WTC11 (cell line): ENCODE measurements at regions not wholly inside any gene's neighbourhood (a gene's known extent, or its start where the extent isn't known, plus 50 kb on each side); places are given as distances from the start of the nearest gene placed in this dataset.
"Not testable (repeated sequence)": the region's sequence is repeated elsewhere in the genome, so short reads cannot be mapped to it uniquely, and the experiment has no call there.

Experiments used
- ATAC-seq: fragments of 200-7000 bp; cut with Tn5 transposase; 2 replicates; pipeline ENCODE4 v1.10.0; 2021; ENCODE audit warnings: mild to moderate bottlenecking, moderate library complexity
- CTCF ChIA-PET: fragments of 300-600 bp; sonication (Branson Sonifier 250); formaldehyde crosslinking; loops from one replicate; lab custom pipeline; 2021; ENCODE audit warnings: antibody characterized with exemption; lab: Charles Lee
- POLR2A ChIA-PET: fragments of 350-600 bp; sonication (Branson Sonifier 250); formaldehyde crosslinking; loops from one replicate; lab custom pipeline; 2021; ENCODE audit warnings: antibody characterized with exemption; lab: Charles Lee
- DNase-seq: peaks from one replicate; pipeline ENCODE4 v3.0.0; 2021; ENCODE audit warnings: low spot score
- H3K27ac Mint-ChIP-seq: 2 replicates; pipeline ENCODE4 v1.8.0; 2021; ENCODE audit warnings: mixed read lengths
- H3K27me3 Mint-ChIP-seq: 2 replicates; pipeline ENCODE4 v1.8.0; 2021; ENCODE audit warnings: low read depth, mild to moderate bottlenecking, moderate library complexity, mixed read lengths
- H3K36me3 Mint-ChIP-seq: 2 replicates; pipeline ENCODE4 v1.8.0; 2021; ENCODE audit warnings: mixed read lengths
- H3K4me1 Mint-ChIP-seq: 2 replicates; pipeline ENCODE4 v1.8.0; 2022; ENCODE audit warnings: mixed read lengths
- H3K4me3 Mint-ChIP-seq: 2 replicates; pipeline ENCODE4 v1.8.0; 2021; ENCODE audit warnings: mild to moderate bottlenecking, moderate library complexity, mixed read lengths
- H3K9me3 Mint-ChIP-seq: 2 replicates; pipeline ENCODE4 v1.8.0; 2021; ENCODE audit warnings: mixed read lengths
- CREB1 ChIP-seq: sonication (generic); formaldehyde crosslinking; IDR thresholded peaks from 2 replicates; pipeline ENCODE4 v1.8.0; 2023; ENCODE audit warnings: mild to moderate bottlenecking, missing genetic modification reagents
- ELF4 ChIP-seq: sonication (generic); formaldehyde crosslinking; IDR thresholded peaks from 2 replicates; pipeline ENCODE4 v1.8.1; 2022; ENCODE audit warnings: low read depth, mild to moderate bottlenecking, moderate library complexity, missing genetic modification reagents
- FOXP1 ChIP-seq: sonication (generic); formaldehyde crosslinking; IDR thresholded peaks from 2 replicates; pipeline ENCODE4 v1.8.0; 2022; ENCODE audit warnings: missing genetic modification reagents, mild to moderate bottlenecking, moderate library complexity, borderline replicate concordance
- HMGA2 ChIP-seq: fragments of 250-450 bp; sonication (Bioruptor Pico); IDR thresholded peaks from 2 replicates; pipeline ENCODE4 v1.4.0; 2021; ENCODE audit warnings: mild to moderate bottlenecking, moderate library complexity
- HMGXB4 ChIP-seq: sonication (generic); formaldehyde crosslinking; IDR thresholded peaks from 2 replicates; pipeline ENCODE4 v1.8.1; 2023; ENCODE audit warnings: mild to moderate bottlenecking, moderate library complexity, missing genetic modification reagents
- IRF1 ChIP-seq: sonication (generic); formaldehyde crosslinking; IDR thresholded peaks from 2 replicates; pipeline ENCODE4 v1.8.0; 2023; ENCODE audit warnings: missing genetic modification reagents
- KAT7 ChIP-seq: sonication (generic); formaldehyde crosslinking; IDR thresholded peaks from 2 replicates; pipeline ENCODE4 v1.8.1; 2023; ENCODE audit warnings: missing genetic modification reagents, mild to moderate bottlenecking, borderline replicate concordance
- NFATC4 ChIP-seq: fragments of 250-450 bp; sonication (Bioruptor Pico); IDR thresholded peaks from 2 replicates; pipeline ENCODE4 v1.9.0; 2021; ENCODE audit warnings: mild to moderate bottlenecking
- NFE2L1 ChIP-seq: sonication (generic); formaldehyde crosslinking; IDR thresholded peaks from 2 replicates; pipeline ENCODE4 v1.8.1; 2023; ENCODE audit warnings: missing genetic modification reagents
- NR1H2 ChIP-seq: sonication (generic); formaldehyde crosslinking; IDR thresholded peaks from 2 replicates; pipeline ENCODE4 v1.9.0; 2021; ENCODE audit warnings: mild to moderate bottlenecking, moderate library complexity, missing genetic modification reagents
- SMAD3 ChIP-seq: sonication (generic); formaldehyde crosslinking; IDR thresholded peaks from 2 replicates; pipeline ENCODE4 v1.8.0; 2022; ENCODE audit warnings: missing genetic modification reagents, mild to moderate bottlenecking, borderline replicate concordance
- ZNF281 ChIP-seq: sonication (generic); formaldehyde crosslinking; IDR thresholded peaks from 2 replicates; pipeline ENCODE4 v1.8.0; 2023; ENCODE audit warnings: mild to moderate bottlenecking, missing genetic modification reagents
- ZNF416 ChIP-seq: fragments of 250-450 bp; sonication (Bioruptor Pico); IDR thresholded peaks from 2 replicates; pipeline ENCODE4 v1.9.0; 2021; ENCODE audit warnings: mild to moderate bottlenecking, inconsistent platforms
- ZNF512 ChIP-seq: sonication (generic); formaldehyde crosslinking; IDR thresholded peaks from 2 replicates; pipeline ENCODE4 v1.8.1; 2022; ENCODE audit warnings: missing genetic modification reagents, borderline replicate concordance
- TF ChIP-seq, protein P1 (sequence below): sonication (generic); formaldehyde crosslinking; IDR thresholded peaks from 2 replicates; pipeline ENCODE4 v1.8.1; 2022; ENCODE audit warnings: mild to moderate bottlenecking, missing genetic modification reagents, moderate library complexity, borderline replicate concordance

DNA sequence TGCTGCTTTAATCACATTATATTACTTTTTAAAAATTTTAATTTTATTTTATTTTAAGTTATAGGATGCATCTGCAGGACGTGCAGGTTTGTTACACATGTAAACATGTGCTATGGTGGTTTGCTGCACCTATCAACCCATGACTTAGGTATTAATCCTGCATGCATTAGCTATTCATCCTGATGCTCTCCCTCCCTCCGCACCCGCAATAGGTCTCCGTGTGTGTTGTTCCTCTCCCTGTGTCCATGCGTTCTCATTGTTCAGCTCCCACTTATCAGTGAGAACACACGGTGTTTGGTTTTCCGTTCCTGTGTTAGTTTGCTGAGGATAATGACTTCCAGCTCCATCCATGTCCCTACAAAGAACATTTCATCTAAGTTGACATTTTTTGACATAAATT, 283.2 kb downstream of the CYRIA start (continued):
- TF ChIP-seq NR1H2 (CRISPR knock-in tag) (no peak), NFE2L1 (CRISPR knock-in tag) (no peak), SMAD3 (CRISPR knock-in tag) (no peak), ZNF416 (no peak)

- no peak overlapping the region for H3K27ac Mint-ChIP-seq
- H3K27me3 Mint-ChIP-seq, result no peaks in the 10 kb centered on the region
- H3K4me1 Mint-ChIP-seq, result peaks cover 6% of the 10 kb centered on the region
- H3K4me3 Mint-ChIP-seq, result no peak overlapping the region
- DNase-seq (no peak), ATAC-seq (no peak)
- H3K9me3 Mint-ChIP-seq, result no peaks in the 10 kb centered on the region
- no peak for TF ChIP-seq ZNF281 (CRISPR knock-in tag)
- no peak for TF ChIP-seq CREB1 (CRISPR knock-in tag)
- TF ChIP-seq HMGA2 (CRISPR knock-in tag), result no peak
- no peak for TF ChIP-seq KAT7 (CRISPR knock-in tag)
- no peak for TF ChIP-seq HMGXB4 (CRISPR knock-in tag)
- no peak for TF ChIP-seq ELF4 (CRISPR knock-in tag)
- TF ChIP-seq, protein P1, sequence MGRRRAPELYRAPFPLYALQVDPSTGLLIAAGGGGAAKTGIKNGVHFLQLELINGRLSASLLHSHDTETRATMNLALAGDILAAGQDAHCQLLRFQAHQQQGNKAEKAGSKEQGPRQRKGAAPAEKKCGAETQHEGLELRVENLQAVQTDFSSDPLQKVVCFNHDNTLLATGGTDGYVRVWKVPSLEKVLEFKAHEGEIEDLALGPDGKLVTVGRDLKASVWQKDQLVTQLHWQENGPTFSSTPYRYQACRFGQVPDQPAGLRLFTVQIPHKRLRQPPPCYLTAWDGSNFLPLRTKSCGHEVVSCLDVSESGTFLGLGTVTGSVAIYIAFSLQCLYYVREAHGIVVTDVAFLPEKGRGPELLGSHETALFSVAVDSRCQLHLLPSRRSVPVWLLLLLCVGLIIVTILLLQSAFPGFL (CRISPR knock-in tag), result no peak
- no peak for TF ChIP-seq IRF1 (CRISPR knock-in tag)
- no peak for TF ChIP-seq FOXP1
- no peak for TF ChIP-seq NFATC4 (CRISPR knock-in tag)
- no peak for TF ChIP-seq ZNF512 (CRISPR knock-in tag)
- POLR2A ChIA-PET, result no interaction called here
- H3K36me3 Mint-ChIP-seq, result no peaks in the 10 kb centered on the region
- CTCF ChIA-PET, result no interaction called here
These were observed 284.1 kb downstream of the CYRIA start for GRCh38 chr2:16381511-16381910.

DNA sequence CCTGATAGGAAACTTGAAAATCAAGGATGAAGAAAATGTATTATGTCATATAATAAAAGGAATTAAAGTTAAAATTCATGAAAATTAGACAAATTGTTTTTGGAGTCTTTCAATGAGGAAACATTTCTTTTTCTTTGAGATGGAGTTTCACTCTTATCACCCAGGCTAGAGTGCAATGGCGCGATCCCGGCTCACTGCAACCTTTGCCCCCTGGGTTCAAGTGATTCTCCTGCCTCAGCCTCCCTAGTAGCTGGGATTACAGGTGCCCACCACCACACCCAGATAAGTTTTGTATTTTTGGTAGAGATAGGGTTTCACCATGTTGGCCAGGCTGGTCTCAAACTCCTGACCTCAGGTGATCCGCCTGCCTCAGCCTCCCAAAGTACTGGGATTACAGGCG, 285.7 kb downstream of the CYRIA start:
- H3K27me3 Mint-ChIP-seq, H3K4me3 Mint-ChIP-seq, ATAC-seq, H3K27ac Mint-ChIP-seq, H3K36me3 Mint-ChIP-seq, H3K9me3 Mint-ChIP-seq, DNase-seq, CTCF ChIA-PET, POLR2A ChIA-PET, H3K4me1 Mint-ChIP-seq: not testable (repeated sequence)

GRCh38 chr2:16379061-16379460, 286.6 kb downstream of the CYRIA start:
- H3K27ac Mint-ChIP-seq, CTCF ChIA-PET, H3K4me3 Mint-ChIP-seq, ATAC-seq, H3K4me1 Mint-ChIP-seq, H3K27me3 Mint-ChIP-seq, H3K36me3 Mint-ChIP-seq, H3K9me3 Mint-ChIP-seq, POLR2A ChIA-PET, DNase-seq: not testable (repeated sequence)
